ENCODE measurements at regions not wholly inside any gene's neighbourhood (a gene's known extent, or its start where the extent isn't known, plus 50 kb on each side); places are given as distances from the start of the nearest gene placed in this dataset.

DNA sequence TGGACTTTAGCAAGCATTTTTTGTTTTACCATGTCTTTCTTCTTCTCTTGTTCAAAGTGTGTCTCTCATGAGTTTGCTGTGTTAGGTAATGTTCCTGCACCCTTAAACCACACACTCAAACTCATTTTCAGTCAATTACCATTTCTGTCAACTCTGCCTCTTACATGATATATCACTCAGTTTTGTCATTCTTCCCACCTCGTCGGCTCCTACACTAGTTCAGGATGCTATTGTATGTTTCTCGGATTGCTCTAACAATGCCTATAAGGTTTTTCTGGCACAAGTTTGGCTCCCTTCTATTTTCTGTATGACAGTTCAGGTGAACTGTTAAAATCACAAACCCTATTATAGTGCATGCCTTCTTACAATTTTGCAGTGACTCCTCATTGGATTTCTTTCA lies 260.8 kb upstream of the NAV3 start:
- TF ChIP-seq, protein P1, sequence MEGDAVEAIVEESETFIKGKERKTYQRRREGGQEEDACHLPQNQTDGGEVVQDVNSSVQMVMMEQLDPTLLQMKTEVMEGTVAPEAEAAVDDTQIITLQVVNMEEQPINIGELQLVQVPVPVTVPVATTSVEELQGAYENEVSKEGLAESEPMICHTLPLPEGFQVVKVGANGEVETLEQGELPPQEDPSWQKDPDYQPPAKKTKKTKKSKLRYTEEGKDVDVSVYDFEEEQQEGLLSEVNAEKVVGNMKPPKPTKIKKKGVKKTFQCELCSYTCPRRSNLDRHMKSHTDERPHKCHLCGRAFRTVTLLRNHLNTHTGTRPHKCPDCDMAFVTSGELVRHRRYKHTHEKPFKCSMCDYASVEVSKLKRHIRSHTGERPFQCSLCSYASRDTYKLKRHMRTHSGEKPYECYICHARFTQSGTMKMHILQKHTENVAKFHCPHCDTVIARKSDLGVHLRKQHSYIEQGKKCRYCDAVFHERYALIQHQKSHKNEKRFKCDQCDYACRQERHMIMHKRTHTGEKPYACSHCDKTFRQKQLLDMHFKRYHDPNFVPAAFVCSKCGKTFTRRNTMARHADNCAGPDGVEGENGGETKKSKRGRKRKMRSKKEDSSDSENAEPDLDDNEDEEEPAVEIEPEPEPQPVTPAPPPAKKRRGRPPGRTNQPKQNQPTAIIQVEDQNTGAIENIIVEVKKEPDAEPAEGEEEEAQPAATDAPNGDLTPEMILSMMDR (conservative IDR thresholded peaks at IDR 0.05), result no peak
- Histone ChIP-seq H3K27ac (ENCODE audit: low read depth, low read length) (no peak overlapping the region), H3K36me3 (ENCODE audit: control insufficient read depth, insufficient read depth, low read length) (no peaks in the 10 kb centered on the region), H3K4me1 (ENCODE audit: control insufficient read depth, insufficient read depth, low read length) (no peaks in the 10 kb centered on the region), H3K9me3 (ENCODE audit: control insufficient read depth, low read length) (no peaks in the 10 kb centered on the region), H3K9ac (ENCODE audit: extremely low read depth, low read length, poor library complexity, severe bottlenecking) (no peak overlapping the region), H3K4me3 (ENCODE audit: low read length) (no peak overlapping the region), H3K27me3 (ENCODE audit: control insufficient read depth, insufficient read depth, low read length, poor library complexity, severe bottlenecking) (no peaks in the 10 kb centered on the region)
- Mint-ChIP-seq H3K36me3 (ENCODE audit: low read depth) (no peaks in the 10 kb centered on the region), H3K9me3 (no peaks in the 10 kb centered on the region), H3K27me3 (ENCODE audit: insufficient read depth) (no peaks in the 10 kb centered on the region), H3K4me3 (no peak overlapping the region), H3K27ac (no peak overlapping the region), H3K4me1 (no peaks in the 10 kb centered on the region)
- 81 to 92% methylated on average over 3 of the region's 3 CpGs for WGBS, 2 experiments (ENCODE audit: insufficient coverage in 1 of 2, insufficient read length in 1 of 2)
- DNase-seq, result no peak

DNA sequence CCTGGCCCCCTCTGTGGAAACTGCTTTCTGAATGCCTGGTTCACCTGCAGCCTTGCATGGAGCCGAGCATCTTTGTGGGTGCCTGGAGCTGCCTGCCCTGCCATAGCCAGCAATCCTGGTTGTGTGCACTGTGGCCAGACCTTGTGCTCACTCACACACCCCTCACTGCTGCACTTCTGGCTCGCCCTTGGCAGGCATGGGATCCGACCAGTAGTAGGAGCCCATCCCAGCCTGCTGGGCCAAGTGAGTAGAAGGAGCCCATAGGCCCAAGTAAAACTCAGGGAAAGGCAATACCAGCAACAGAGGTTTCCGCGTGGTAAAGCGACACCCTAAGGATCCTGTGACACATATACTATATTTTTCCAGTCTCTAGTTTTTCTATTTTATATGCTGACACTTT lies 270.0 kb upstream of the NAV3 start:
- Histone ChIP-seq H3K9me3 (ENCODE audit: control insufficient read depth, low read length) (no peaks in the 10 kb centered on the region), H3K4me1 (ENCODE audit: control insufficient read depth, insufficient read depth, low read length) (no peaks in the 10 kb centered on the region), H3K4me3 (ENCODE audit: low read length) (no peak overlapping the region), H3K36me3 (ENCODE audit: control insufficient read depth, insufficient read depth, low read length) (no peaks in the 10 kb centered on the region), H3K27ac (ENCODE audit: low read depth, low read length) (no peak overlapping the region), H3K9ac (ENCODE audit: extremely low read depth, low read length, poor library complexity, severe bottlenecking) (no peak overlapping the region), H3K27me3 (ENCODE audit: control insufficient read depth, insufficient read depth, low read length, poor library complexity, severe bottlenecking) (no peaks in the 10 kb centered on the region)
- H3K4me3 Mint-ChIP-seq, result no peak overlapping the region
- H3K9me3 Mint-ChIP-seq, result no peaks in the 10 kb centered on the region
- no peak overlapping the region for H3K27ac Mint-ChIP-seq
- TF ChIP-seq, protein P1 (conservative IDR thresholded peaks at IDR 0.05), result peak; percentile 39
- WGBS, 2 experiments (ENCODE audit: insufficient coverage in 1 of 2, insufficient read length in 1 of 2), result 92 to 100% methylated on average over 3 to 6 of the region's 6 CpGs
- H3K27me3 Mint-ChIP-seq (ENCODE audit: insufficient read depth), result no peaks in the 10 kb centered on the region
- peak; percentile 64 for DNase-seq
- no peaks in the 10 kb centered on the region for H3K36me3 Mint-ChIP-seq (ENCODE audit: low read depth)
- no peaks in the 10 kb centered on the region for H3K4me1 Mint-ChIP-seq

DNA sequence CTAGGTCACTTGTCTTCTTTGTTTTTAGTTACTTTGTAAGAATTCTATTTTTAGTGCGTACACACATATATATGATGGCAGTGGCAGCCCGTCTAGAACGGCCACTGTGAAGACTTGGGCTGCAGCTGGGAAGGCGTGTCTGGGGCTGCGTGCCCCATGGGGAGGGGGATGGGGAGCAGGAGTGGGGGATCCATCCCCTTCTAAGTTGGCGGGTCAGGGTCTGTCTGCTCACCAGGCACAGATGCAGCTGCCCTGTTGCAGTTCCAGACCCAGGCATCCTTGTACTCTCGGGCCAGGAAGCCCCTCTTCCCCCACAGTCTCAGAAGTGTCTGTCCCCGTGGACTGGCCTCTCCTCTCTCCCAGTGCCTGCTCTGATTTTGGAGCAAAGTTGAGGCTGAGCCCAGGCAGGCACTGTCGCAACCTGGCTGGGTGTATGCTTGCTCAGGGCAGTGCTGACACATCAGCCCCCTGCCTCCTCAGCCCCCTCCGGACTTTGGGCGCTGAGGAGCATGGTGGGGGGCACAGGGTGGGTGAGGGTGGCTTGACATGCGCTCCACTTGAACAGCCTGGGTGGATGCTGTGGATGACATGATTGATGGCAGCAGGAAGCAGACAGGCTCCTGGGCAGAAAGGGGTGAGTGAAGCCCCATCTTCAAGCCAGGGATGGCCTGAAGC lies 271.2 kb upstream of the NAV3 start:
- Histone ChIP-seq H3K4me3 (ENCODE audit: low read length) (no peak overlapping the region), H3K9ac (ENCODE audit: extremely low read depth, low read length, poor library complexity, severe bottlenecking) (no peak overlapping the region), H3K36me3 (ENCODE audit: control insufficient read depth, insufficient read depth, low read length) (no peaks in the 10 kb centered on the region), H3K27me3 (ENCODE audit: control insufficient read depth, insufficient read depth, low read length, poor library complexity, severe bottlenecking) (no peaks in the 10 kb centered on the region), H3K4me1 (ENCODE audit: control insufficient read depth, insufficient read depth, low read length) (no peaks in the 10 kb centered on the region), H3K27ac (ENCODE audit: low read depth, low read length) (no peak overlapping the region), H3K9me3 (ENCODE audit: control insufficient read depth, low read length) (no peaks in the 10 kb centered on the region)
- H3K36me3 Mint-ChIP-seq (ENCODE audit: low read depth), result no peaks in the 10 kb centered on the region
- no peaks in the 10 kb centered on the region for H3K27me3 Mint-ChIP-seq (ENCODE audit: insufficient read depth)
- no peaks in the 10 kb centered on the region for H3K9me3 Mint-ChIP-seq
- H3K4me1 Mint-ChIP-seq, result no peaks in the 10 kb centered on the region
- TF ChIP-seq, protein P1 (conservative IDR thresholded peaks at IDR 0.05), result no peak
- no peak overlapping the region for H3K27ac Mint-ChIP-seq
- no peak for DNase-seq
- WGBS, 2 experiments (ENCODE audit: insufficient coverage in 1 of 2, insufficient read length in 1 of 2), result 86 to 92% methylated on average over 4 to 12 of the region's 12 CpGs
- H3K4me3 Mint-ChIP-seq, result no peak overlapping the region
